ENCODE measurements at regions not wholly inside any gene's neighbourhood (a gene's known extent, or its start where the extent isn't known, plus 50 kb on each side); places are given as distances from the start of the nearest gene placed in this dataset.

DNA sequence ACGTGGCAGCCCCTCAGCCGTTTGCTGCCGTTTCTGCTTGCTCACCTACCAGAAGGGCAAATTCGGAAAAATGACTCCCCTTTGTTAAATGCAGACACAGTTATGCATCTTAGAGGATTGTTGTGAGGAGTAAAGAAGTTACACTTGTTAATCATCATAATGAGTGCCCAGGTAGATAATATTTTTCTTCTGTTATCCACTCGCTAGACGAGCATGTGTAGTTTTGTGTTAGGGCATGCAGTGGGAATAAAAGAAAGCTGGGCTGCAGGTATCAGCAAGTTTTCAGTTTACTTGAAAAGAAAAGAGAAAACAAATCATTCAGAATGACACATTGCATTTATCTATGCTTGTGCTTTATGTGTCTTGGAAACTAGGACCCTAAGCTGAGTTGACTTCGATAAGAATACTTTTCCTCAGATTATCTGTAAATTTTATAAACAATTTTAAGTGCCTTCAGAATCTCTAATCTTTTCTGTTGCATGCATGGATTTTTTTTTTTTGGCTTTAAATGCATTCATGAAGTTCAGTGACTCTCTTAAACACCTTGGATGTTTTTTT, 365.3 kb downstream of the QKI start:
- Histone ChIP-seq H3K27me3 (ENCODE audit: insufficient read depth, low read length, poor library complexity, severe bottlenecking) (no peaks in the 10 kb centered on the region), H3K4me1 (ENCODE audit: insufficient read depth, low read length, poor library complexity, severe bottlenecking) (no peaks in the 10 kb centered on the region)
- TF ChIP-seq, protein P1, sequence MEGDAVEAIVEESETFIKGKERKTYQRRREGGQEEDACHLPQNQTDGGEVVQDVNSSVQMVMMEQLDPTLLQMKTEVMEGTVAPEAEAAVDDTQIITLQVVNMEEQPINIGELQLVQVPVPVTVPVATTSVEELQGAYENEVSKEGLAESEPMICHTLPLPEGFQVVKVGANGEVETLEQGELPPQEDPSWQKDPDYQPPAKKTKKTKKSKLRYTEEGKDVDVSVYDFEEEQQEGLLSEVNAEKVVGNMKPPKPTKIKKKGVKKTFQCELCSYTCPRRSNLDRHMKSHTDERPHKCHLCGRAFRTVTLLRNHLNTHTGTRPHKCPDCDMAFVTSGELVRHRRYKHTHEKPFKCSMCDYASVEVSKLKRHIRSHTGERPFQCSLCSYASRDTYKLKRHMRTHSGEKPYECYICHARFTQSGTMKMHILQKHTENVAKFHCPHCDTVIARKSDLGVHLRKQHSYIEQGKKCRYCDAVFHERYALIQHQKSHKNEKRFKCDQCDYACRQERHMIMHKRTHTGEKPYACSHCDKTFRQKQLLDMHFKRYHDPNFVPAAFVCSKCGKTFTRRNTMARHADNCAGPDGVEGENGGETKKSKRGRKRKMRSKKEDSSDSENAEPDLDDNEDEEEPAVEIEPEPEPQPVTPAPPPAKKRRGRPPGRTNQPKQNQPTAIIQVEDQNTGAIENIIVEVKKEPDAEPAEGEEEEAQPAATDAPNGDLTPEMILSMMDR (conservative IDR thresholded peaks at IDR 0.05; ENCODE audit: low read length), result no peak
- TF ChIP-seq EZH2phosphoT487 (IDR thresholded peaks at IDR 0.05; ENCODE audit: borderline replicate concordance), result no peak

DNA sequence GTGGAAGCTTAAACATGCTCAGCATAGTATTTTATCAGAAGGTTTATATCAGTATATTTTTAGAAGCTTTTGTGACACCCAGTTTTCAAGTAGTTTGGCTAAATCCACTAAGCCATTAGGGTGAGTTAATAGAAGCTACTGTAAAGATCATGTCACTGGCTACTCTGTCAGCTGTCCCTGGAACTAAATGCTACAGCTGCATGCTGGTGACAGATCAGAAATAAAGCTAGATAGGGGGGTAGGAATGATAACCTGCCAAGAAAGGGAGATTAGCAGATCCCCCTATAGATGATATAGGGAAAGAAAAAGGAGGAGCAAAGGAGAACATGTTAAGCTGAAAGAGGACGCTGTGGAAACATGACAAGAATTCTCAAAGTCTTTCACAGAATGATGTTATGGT, 363.2 kb downstream of the QKI start:
- Histone ChIP-seq H3K4me2 (ENCODE audit: low read depth, low read length, poor library complexity, severe bottlenecking) (no peak overlapping the region), H2AFZ (ENCODE audit: low read length) (no peak overlapping the region), H3K4me3 (ENCODE audit: low read length, poor library complexity, severe bottlenecking) (no peak overlapping the region), H3K9ac (ENCODE audit: low read depth, low read length, poor library complexity, severe bottlenecking) (no peak overlapping the region), H3K36me3 (ENCODE audit: insufficient read depth, low read length) (no peaks in the 10 kb centered on the region), H4K20me1 (ENCODE audit: insufficient read depth, low read length, poor library complexity, severe bottlenecking) (no peaks in the 10 kb centered on the region), H3F3A (ENCODE audit: low read depth) (no peaks in the 10 kb centered on the region), H3K79me2 (ENCODE audit: insufficient read depth, low read length) (no peaks in the 10 kb centered on the region), H3K4me1 (ENCODE audit: insufficient read depth, low read length, poor library complexity, severe bottlenecking) (no peaks in the 10 kb centered on the region), H3K9me2 (replicated peaks; ENCODE audit: low read depth, low read length) (no peaks in the 10 kb centered on the region), H3K9me3 (ENCODE audit: insufficient read depth, low read depth, low read length) (0 out of 2 replicates have a peak, but pooled peaks cover 4% of the 10 kb centered on the region), H3K27me3 (ENCODE audit: insufficient read depth, low read length, poor library complexity, severe bottlenecking) (no peaks in the 10 kb centered on the region)
- TF ChIP-seq EZH2phosphoT487 (IDR thresholded peaks at IDR 0.05; ENCODE audit: borderline replicate concordance), result no peak
- TF ChIP-seq, protein P1 (conservative IDR thresholded peaks at IDR 0.05; ENCODE audit: low read length), result no peak

More for the DNA sequence above, 365.3 kb downstream of the QKI start:
- Histone ChIP-seq H3F3A (ENCODE audit: low read depth) (no peaks in the 10 kb centered on the region), H3K9me2 (replicated peaks; ENCODE audit: low read depth, low read length) (no peaks in the 10 kb centered on the region), H2AFZ (ENCODE audit: low read length) (no peak overlapping the region), H3K9me3 (ENCODE audit: insufficient read depth, low read depth, low read length) (0 out of 2 replicates have a peak, but pooled peaks cover 4% of the 10 kb centered on the region), H4K20me1 (ENCODE audit: insufficient read depth, low read length, poor library complexity, severe bottlenecking) (no peaks in the 10 kb centered on the region), H3K4me3 (ENCODE audit: low read length, poor library complexity, severe bottlenecking) (no peak overlapping the region), H3K4me2 (ENCODE audit: low read depth, low read length, poor library complexity, severe bottlenecking) (no peak overlapping the region), H3K79me2 (ENCODE audit: insufficient read depth, low read length) (no peaks in the 10 kb centered on the region), H3K36me3 (ENCODE audit: insufficient read depth, low read length) (no peaks in the 10 kb centered on the region), H3K9ac (ENCODE audit: low read depth, low read length, poor library complexity, severe bottlenecking) (no peak overlapping the region)

DNA sequence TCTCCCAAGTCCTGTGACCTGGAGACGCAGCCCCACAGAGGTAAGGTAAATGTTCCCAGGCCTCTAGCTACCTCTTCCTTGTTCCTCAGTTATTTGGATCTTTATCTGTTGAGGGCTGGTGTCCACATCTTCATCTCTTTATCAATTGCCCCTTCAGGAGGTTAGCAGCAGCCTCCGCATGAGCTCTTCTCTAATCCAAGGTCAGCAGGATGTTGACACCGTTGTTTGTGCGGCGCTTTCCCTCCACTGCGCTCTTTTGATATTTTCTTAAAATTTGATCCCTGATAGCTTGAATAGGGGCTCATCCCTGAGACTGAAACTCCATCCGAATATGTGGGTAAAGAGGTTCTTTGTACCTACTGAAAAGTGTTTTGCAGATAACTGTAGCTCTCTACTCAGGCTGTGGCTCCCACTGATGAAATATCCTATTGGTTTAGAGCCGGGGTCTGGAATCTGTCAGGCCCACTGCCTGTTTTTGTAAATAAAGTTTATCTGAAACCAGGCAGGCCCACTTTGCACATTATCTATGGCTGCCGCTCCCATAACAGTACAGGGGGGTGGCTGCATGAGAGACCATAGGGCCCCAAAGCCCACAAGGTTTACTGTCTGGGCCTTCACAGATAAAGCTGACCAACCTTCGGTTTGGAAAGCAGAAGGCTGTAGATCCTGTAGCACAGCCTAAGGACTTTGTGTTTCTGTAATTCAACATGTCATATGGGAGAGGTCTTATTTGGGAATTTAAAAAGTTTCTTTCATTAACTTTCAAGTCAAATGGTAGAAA, 362.6 kb downstream of the QKI start:
- Histone ChIP-seq H3K9me3 (ENCODE audit: insufficient read depth, low read depth, low read length) (0 out of 2 replicates have a peak, but pooled peaks cover 4% of the 10 kb centered on the region), H3K79me2 (ENCODE audit: insufficient read depth, low read length) (no peaks in the 10 kb centered on the region), H3K9me2 (replicated peaks; ENCODE audit: low read depth, low read length) (no peaks in the 10 kb centered on the region), H3K4me3 (ENCODE audit: low read length, poor library complexity, severe bottlenecking) (no peak overlapping the region), H4K20me1 (ENCODE audit: insufficient read depth, low read length, poor library complexity, severe bottlenecking) (no peaks in the 10 kb centered on the region), H3F3A (ENCODE audit: low read depth) (no peaks in the 10 kb centered on the region), H2AFZ (ENCODE audit: low read length) (no peak overlapping the region), H3K4me2 (ENCODE audit: low read depth, low read length, poor library complexity, severe bottlenecking) (no peak overlapping the region), H3K36me3 (ENCODE audit: insufficient read depth, low read length) (no peaks in the 10 kb centered on the region), H3K9ac (ENCODE audit: low read depth, low read length, poor library complexity, severe bottlenecking) (no peak overlapping the region), H3K27me3 (ENCODE audit: insufficient read depth, low read length, poor library complexity, severe bottlenecking) (no peaks in the 10 kb centered on the region), H3K4me1 (ENCODE audit: insufficient read depth, low read length, poor library complexity, severe bottlenecking) (no peaks in the 10 kb centered on the region)
- TF ChIP-seq, protein P1 (conservative IDR thresholded peaks at IDR 0.05; ENCODE audit: low read length), result no peak
- no peak for TF ChIP-seq EZH2phosphoT487 (IDR thresholded peaks at IDR 0.05; ENCODE audit: borderline replicate concordance)
